HEK293 (cell line): ENCODE measurements at regions not wholly inside any gene's neighbourhood (a gene's known extent, or its start where the extent isn't known, plus 50 kb on each side); places are given as distances from the start of the nearest gene placed in this dataset.

Experiments
- CTCF ChIA-PET: fragments of 350-600 bp; formaldehyde crosslinking; extraction: SDS; loops from one replicate; lab custom pipeline; 2021; ENCODE audit warnings: antibody characterized with exemption; lab: Yijun Ruan, JAX
- POLR2A ChIA-PET: fragments of 300-600 bp; formaldehyde crosslinking; extraction: SDS; loops from one replicate; lab custom pipeline; 2020; ENCODE audit warnings: antibody characterized with exemption, inconsistent platforms; lab: Yijun Ruan, JAX
- H3K27ac ChIP-seq: fragments of 200-500 bp; sonication (Bioruptor generic); 2 replicates; pipeline ENCODE4 v1.5.1; 2014; ENCODE audit warnings: low read depth, low read length, control low read depth, inconsistent platforms; ENCODE audit errors: extremely low read depth
- H3K36me3 ChIP-seq, 2 experiments: fragments of 200-500 bp in 1 of 2; sonication (Bioruptor generic) in 1 of 2; 1 replicate in 1 of 2; 2 replicates in 1 of 2; pipeline ENCODE4 v1.5.1; 2014 to 2017; ENCODE audit warnings: inconsistent platforms in 2 of 2, low read length in 2 of 2; ENCODE audit not compliant: control insufficient read depth in 2 of 2, insufficient read depth in 1 of 2
- H3K4me1 ChIP-seq: fragments of 200-500 bp; sonication (Bioruptor generic); 2 replicates; pipeline ENCODE4 v1.5.1; 2014; ENCODE audit warnings: mild to moderate bottlenecking, low read length, inconsistent platforms; ENCODE audit not compliant: control insufficient read depth, insufficient read depth
- H3K4me3 ChIP-seq: 2 replicates; pipeline ENCODE4 v1.5.1; 2011; ENCODE audit warnings: low read depth, mild to moderate bottlenecking, control low read depth, low read length, moderate library complexity
- H3K9me3 ChIP-seq: fragments of 200-500 bp; sonication (Bioruptor generic); 2 replicates; pipeline ENCODE4 v1.5.1; 2014; ENCODE audit warnings: low read depth, low read length, inconsistent platforms; ENCODE audit not compliant: control insufficient read depth, insufficient read depth
- GLI2 ChIP-seq: fragments of 450-650 bp; formaldehyde crosslinking; IDR thresholded peaks from 2 replicates; pipeline ENCODE4; 2017; ENCODE audit warnings: missing biosample characterization, missing genetic modification characterization, low read depth, borderline replicate concordance
- IKZF3 ChIP-seq: fragments of 450-650 bp; IDR thresholded peaks from 2 replicates; pipeline ENCODE4 v1.5.0; 2018; ENCODE audit warnings: missing biosample characterization, mild to moderate bottlenecking, missing genetic modification characterization, moderate library complexity
- RBAK ChIP-seq: fragments of 450-650 bp; formaldehyde crosslinking; IDR thresholded peaks from 2 replicates; pipeline ENCODE4 v1.5.1; 2016; ENCODE audit warnings: missing biosample characterization, missing genetic modification characterization
- SCRT2 ChIP-seq: fragments of 450-650 bp; formaldehyde crosslinking; IDR thresholded peaks from 2 replicates; pipeline ENCODE4 v1.5.1; 2016; ENCODE audit warnings: missing biosample characterization, missing genetic modification characterization
- SETDB1 ChIP-seq: IDR thresholded peaks from one replicate; pipeline ENCODE4 v1.6.1; 2017; ENCODE audit warnings: mild to moderate bottlenecking, low read length, moderate library complexity, mixed read lengths; ENCODE audit not compliant: insufficient read length
- ZBTB21 ChIP-seq: fragments of 450-650 bp; formaldehyde crosslinking; IDR thresholded peaks from 2 replicates; pipeline ENCODE4 v1.5.1; 2017; ENCODE audit warnings: missing biosample characterization, missing genetic modification characterization
- ZBTB7A ChIP-seq: fragments of 450-650 bp; formaldehyde crosslinking; IDR thresholded peaks from 2 replicates; pipeline ENCODE4 v1.5.1; 2016; ENCODE audit warnings: low read depth, missing biosample characterization, missing genetic modification characterization
- ZEB2 ChIP-seq: fragments of 450-650 bp; formaldehyde crosslinking; IDR thresholded peaks from 2 replicates; pipeline ENCODE4 v1.5.1; 2016; ENCODE audit warnings: missing biosample characterization, missing genetic modification characterization
- ZNF10 ChIP-seq: fragments of 450-650 bp; formaldehyde crosslinking; IDR thresholded peaks from 2 replicates; pipeline ENCODE4 v1.5.1; 2017; ENCODE audit warnings: missing biosample characterization, missing genetic modification characterization
- ZNF169 ChIP-seq: fragments of 450-650 bp; formaldehyde crosslinking; IDR thresholded peaks from 2 replicates; pipeline ENCODE4 v1.5.1; 2016; ENCODE audit warnings: missing biosample characterization, missing genetic modification characterization
- ZNF174 ChIP-seq: fragments of 450-650 bp; formaldehyde crosslinking; IDR thresholded peaks from 2 replicates; pipeline ENCODE4 v1.5.0; 2017; ENCODE audit warnings: missing biosample characterization, mild to moderate bottlenecking, missing genetic modification characterization
- ZNF175 ChIP-seq: fragments of 450-650 bp; formaldehyde crosslinking; IDR thresholded peaks from 2 replicates; pipeline ENCODE4 v1.5.1; 2016; ENCODE audit warnings: missing biosample characterization, missing genetic modification characterization
- ZNF24 ChIP-seq: fragments of 450-650 bp; formaldehyde crosslinking; IDR thresholded peaks from 2 replicates; pipeline ENCODE4 v1.5.1; 2016; ENCODE audit warnings: missing biosample characterization, missing genetic modification characterization
- ZNF311 ChIP-seq: fragments of 450-650 bp; formaldehyde crosslinking; IDR thresholded peaks from 2 replicates; pipeline ENCODE4 v1.5.1; 2017; ENCODE audit warnings: missing biosample characterization, missing genetic modification characterization, borderline replicate concordance
- ZNF354C ChIP-seq: fragments of 450-650 bp; formaldehyde crosslinking; IDR thresholded peaks from 2 replicates; pipeline ENCODE4 v1.5.1; 2016; ENCODE audit warnings: missing biosample characterization, missing genetic modification characterization, low read depth, borderline replicate concordance
- ZNF473 ChIP-seq: fragments of 450-650 bp; formaldehyde crosslinking; IDR thresholded peaks from 2 replicates; pipeline ENCODE4 v1.5.1; 2017; ENCODE audit warnings: missing biosample characterization, missing genetic modification characterization
- ZNF558 ChIP-seq: fragments of 450-650 bp; formaldehyde crosslinking; IDR thresholded peaks from 2 replicates; pipeline ENCODE4 v1.5.1; 2016; ENCODE audit warnings: missing biosample characterization, missing genetic modification characterization
- ZNF596 ChIP-seq: fragments of 450-650 bp; IDR thresholded peaks from 2 replicates; pipeline ENCODE4 v1.5.0; 2018; ENCODE audit warnings: missing biosample characterization, mild to moderate bottlenecking, missing genetic modification characterization, moderate library complexity
- ZNF621 ChIP-seq: fragments of 450-650 bp; formaldehyde crosslinking; IDR thresholded peaks from 2 replicates; pipeline ENCODE4 v1.5.1; 2017; ENCODE audit warnings: missing biosample characterization, missing genetic modification characterization
- ZNF677 ChIP-seq: fragments of 450-650 bp; IDR thresholded peaks from 2 replicates; pipeline ENCODE4 v1.5.0; 2018; ENCODE audit warnings: missing biosample characterization, mild to moderate bottlenecking, missing genetic modification characterization, moderate library complexity
- ZNF777 ChIP-seq: fragments of 450-650 bp; formaldehyde crosslinking; IDR thresholded peaks from 2 replicates; pipeline ENCODE4 v1.5.1; 2017; ENCODE audit warnings: missing biosample characterization, missing genetic modification characterization, borderline replicate concordance
- ZNF837 ChIP-seq: fragments of 450-650 bp; formaldehyde crosslinking; IDR thresholded peaks from 2 replicates; pipeline ENCODE4 v1.5.1; 2016; ENCODE audit warnings: missing biosample characterization, missing genetic modification characterization
- ZSCAN30 ChIP-seq: fragments of 450-650 bp; IDR thresholded peaks from 2 replicates; pipeline ENCODE4 v1.5.1; 2018; ENCODE audit warnings: missing biosample characterization, mild to moderate bottlenecking, missing genetic modification characterization, moderate library complexity
- TF ChIP-seq, protein P1 (sequence below): fragments of 450-650 bp; formaldehyde crosslinking; IDR thresholded peaks from 2 replicates; pipeline ENCODE4 v1.5.1; 2016; ENCODE audit warnings: missing biosample characterization, missing genetic modification characterization
- TF ChIP-seq, protein P2 (sequence below): fragments of 450-650 bp; formaldehyde crosslinking; IDR thresholded peaks from 2 replicates; pipeline ENCODE4; 2016; ENCODE audit warnings: missing biosample characterization, missing genetic modification characterization
- TF ChIP-seq, protein P3 (sequence below): fragments of 450-650 bp; formaldehyde crosslinking; IDR thresholded peaks from 2 replicates; pipeline ENCODE4 v1.5.1; 2016; ENCODE audit warnings: missing biosample characterization, missing genetic modification characterization

DNA sequence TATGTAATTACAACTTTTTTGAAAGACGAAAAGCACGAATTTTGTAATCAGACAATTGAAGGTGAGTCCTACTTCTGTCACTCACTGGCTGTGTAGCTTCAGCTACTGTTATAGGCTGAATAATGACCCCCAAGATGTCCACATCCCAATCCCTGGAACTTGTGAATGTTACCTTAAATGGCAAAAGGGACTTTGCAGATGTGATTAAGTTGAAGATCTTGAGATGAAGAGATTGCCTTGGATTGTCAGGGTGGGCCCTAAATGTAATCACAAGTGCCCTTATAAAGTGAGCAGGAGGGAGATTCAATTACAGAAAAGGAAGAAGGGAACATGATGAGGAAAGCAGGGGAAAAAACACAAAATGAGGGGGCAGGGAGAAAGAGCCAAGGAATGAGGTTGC lies 326.2 kb upstream of the MSX2 start:
- H3K4me3 ChIP-seq = no peak overlapping the region
- no peaks in the 10 kb centered on the region for H3K36me3 ChIP-seq
- no peak overlapping the region for H3K27ac ChIP-seq
- H3K9me3 ChIP-seq = no peaks in the 10 kb centered on the region
- peaks cover 14% of the 10 kb centered on the region for H3K4me1 ChIP-seq
- ChIA-PET CTCF (interaction anchor here (1.0 kb wide), 1 partner anchor 11 kb away, joined by 6 read pairs; no protein-coding TSS in a partner anchor), POLR2A (no interaction called here)
- TF ChIP-seq ZNF174 (tag by site-specific recombination) (no peak), SCRT2 (no peak), ZNF10 (tag by site-specific recombination) (no peak), ZNF24 (no peak), ZNF777 (no peak), RBAK (tag by site-specific recombination) (no peak), ZNF621 (tag by site-specific recombination) (no peak), ZNF354C (tag by site-specific recombination) (no peak), ZNF473 (no peak), SETDB1 (no peak), ZNF677 (tag by site-specific recombination) (no peak)
- TF ChIP-seq, protein P1, sequence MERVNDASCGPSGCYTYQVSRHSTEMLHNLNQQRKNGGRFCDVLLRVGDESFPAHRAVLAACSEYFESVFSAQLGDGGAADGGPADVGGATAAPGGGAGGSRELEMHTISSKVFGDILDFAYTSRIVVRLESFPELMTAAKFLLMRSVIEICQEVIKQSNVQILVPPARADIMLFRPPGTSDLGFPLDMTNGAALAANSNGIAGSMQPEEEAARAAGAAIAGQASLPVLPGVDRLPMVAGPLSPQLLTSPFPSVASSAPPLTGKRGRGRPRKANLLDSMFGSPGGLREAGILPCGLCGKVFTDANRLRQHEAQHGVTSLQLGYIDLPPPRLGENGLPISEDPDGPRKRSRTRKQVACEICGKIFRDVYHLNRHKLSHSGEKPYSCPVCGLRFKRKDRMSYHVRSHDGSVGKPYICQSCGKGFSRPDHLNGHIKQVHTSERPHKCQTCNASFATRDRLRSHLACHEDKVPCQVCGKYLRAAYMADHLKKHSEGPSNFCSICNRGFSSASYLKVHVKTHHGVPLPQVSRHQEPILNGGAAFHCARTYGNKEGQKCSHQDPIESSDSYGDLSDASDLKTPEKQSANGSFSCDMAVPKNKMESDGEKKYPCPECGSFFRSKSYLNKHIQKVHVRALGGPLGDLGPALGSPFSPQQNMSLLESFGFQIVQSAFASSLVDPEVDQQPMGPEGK (tag by site-specific recombination) = no peak
- TF ChIP-seq, all 188 proteins: peak for 0

DNA sequence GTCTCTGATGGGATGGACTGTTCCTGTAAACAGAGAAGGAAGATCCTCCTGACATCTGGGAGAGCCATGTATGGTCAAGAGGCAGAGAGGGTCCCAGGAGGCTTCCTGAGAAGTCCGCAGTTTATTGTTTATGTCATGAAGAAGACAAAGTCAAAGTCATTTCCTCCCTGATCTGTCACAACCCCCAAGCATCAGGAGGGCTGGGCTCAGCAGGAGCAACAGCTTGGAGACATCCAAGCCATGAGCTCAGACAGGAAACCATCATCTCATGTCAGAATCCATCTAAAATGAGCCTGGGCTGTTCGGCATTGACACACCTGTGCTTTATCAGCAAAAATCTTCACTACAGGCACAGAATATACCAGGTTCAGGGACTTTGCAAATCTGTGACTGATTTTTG lies 325.0 kb upstream of the MSX2 start:
- CTCF ChIA-PET = interaction anchor here (1.0 kb wide), 1 partner anchor 10 kb away, joined by 3 read pairs; no protein-coding TSS in a partner anchor
- Histone ChIP-seq H3K4me3 (no peak overlapping the region), H3K4me1 (peaks cover 14% of the 10 kb centered on the region), H3K36me3 (no peaks in the 10 kb centered on the region), H3K27ac (no peak overlapping the region), H3K9me3 (no peaks in the 10 kb centered on the region)
- POLR2A ChIA-PET = no interaction called here
- TF ChIP-seq, protein P2, sequence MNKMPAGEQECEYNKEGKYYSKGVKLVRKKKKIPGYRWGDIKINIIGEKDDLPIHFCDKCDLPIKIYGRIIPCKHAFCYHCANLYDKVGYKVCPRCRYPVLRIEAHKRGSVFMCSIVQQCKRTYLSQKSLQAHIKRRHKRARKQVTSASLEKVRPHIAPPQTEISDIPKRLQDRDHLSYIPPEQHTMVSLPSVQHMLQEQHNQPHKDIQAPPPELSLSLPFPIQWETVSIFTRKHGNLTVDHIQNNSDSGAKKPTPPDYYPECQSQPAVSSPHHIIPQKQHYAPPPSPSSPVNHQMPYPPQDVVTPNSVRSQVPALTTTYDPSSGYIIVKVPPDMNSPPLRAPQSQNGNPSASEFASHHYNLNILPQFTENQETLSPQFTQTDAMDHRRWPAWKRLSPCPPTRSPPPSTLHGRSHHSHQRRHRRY (tag by site-specific recombination) = no peak
- no peak for TF ChIP-seq ZNF558 (tag by site-specific recombination)
- TF ChIP-seq ZSCAN30 = no peak
- no peak for TF ChIP-seq ZEB2
- TF ChIP-seq ZNF175 (tag by site-specific recombination) = no peak
- no peak for TF ChIP-seq ZNF169 (tag by site-specific recombination)
- TF ChIP-seq, protein P3, sequence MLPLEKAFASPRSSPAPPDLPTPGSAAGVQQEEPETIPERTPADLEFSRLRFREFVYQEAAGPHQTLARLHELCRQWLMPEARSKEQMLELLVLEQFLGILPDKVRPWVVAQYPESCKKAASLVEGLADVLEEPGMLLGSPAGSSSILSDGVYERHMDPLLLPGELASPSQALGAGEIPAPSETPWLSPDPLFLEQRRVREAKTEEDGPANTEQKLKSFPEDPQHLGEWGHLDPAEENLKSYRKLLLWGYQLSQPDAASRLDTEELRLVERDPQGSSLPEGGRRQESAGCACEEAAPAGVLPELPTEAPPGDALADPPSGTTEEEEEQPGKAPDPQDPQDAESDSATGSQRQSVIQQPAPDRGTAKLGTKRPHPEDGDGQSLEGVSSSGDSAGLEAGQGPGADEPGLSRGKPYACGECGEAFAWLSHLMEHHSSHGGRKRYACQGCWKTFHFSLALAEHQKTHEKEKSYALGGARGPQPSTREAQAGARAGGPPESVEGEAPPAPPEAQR = no peak
- TF ChIP-seq ZNF677 (tag by site-specific recombination) = no peak
- TF ChIP-seq GLI2 (tag by site-specific recombination) = no peak
- no peak for TF ChIP-seq IKZF3 (tag by site-specific recombination)
- TF ChIP-seq ZNF596 (tag by site-specific recombination) = no peak
- no peak for TF ChIP-seq ZNF311 (tag by site-specific recombination)
- TF ChIP-seq ZNF837 (tag by site-specific recombination) = no peak
- no peak for TF ChIP-seq ZBTB7A (tag by site-specific recombination)
- TF ChIP-seq ZBTB21 (tag by site-specific recombination) = no peak
